ENCODE measurements at regions not wholly inside any gene's neighbourhood (a gene's known extent, or its start where the extent isn't known, plus 50 kb on each side); places are given as distances from the start of the nearest gene placed in this dataset.

DNA sequence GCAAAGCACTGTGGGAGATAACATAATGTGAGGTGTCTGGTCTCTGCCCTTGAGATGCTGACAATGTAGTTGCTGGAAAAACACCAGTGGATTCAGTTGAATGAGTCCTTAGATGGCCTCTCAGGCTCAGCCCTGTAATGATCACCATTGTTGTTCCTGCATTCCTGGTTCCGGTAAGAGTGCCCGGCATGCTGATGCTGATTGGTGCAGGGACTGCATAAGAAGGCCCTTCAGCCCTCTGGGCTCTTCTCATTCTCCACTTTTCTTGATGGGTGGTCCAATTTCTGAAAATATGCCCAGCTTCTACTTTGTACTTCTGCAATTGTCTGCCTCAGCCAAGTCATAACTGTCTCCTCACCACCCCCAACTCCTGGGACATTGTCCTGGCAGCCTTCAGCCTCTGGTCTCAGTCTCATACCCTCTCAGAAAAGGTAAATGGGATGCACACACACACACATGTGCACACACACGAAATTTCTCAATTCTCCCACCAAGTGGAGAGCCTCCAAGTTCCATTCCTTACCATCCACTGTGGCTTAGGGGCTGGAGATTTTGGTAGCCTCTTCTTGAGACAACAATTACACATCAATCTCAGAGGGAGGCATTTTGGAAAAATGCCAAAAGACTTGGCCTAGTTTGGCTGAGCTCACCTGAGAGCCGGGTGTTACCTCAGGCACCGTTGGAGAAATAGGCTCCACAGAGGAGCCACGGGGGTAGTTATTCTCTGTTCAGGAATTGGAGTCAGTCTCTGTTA, 314.9 kb downstream of the RPS24 start:
- DNase-seq = no peak

DNA sequence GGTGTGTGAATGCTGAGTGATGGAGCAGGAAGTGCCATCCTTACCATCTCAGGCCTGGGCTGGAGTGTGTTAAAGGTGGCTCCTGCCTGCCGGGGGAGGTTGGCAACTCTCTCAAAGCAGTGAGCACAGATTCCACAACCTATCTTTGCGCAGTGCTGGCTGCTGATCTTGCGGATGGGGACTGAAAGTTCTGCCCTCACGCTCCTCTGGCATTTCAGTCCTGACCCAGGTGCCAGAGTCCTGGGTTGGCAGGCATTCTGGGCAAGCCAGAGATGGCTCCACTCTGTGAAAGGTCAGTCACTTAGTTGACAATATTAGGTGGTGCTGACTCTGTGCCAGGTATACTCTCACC, 315.5 kb downstream of the RPS24 start:
- DNase-seq = no peak

GRCh38 chr10:78349911-78350663, 316.4 kb downstream of the RPS24 start:
- DNase-seq = no peak

DNA sequence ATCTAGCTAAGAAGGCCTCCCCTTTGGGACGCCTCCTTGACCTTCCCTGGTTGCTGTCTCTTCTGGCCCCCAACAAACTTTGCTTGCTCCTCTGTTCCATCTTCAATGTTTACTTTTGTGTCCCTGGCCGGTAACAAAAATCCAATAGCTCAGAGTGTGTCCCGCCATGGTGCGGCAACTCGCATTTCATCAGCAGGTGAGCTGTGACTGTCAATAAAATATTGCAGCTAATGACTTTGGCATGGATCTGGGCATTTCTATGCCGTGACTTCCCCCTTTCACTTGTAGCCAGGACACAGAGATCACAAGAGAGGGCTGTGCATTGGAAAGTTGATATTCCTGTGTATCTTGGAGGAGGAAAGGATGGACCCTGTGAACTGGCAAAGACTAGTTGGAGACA, 317.6 kb downstream of the RPS24 start:
- DNase-seq = no peak

GRCh38 chr10:78351809-78352208, 318.1 kb downstream of the RPS24 start:
- no peak for DNase-seq

DNA sequence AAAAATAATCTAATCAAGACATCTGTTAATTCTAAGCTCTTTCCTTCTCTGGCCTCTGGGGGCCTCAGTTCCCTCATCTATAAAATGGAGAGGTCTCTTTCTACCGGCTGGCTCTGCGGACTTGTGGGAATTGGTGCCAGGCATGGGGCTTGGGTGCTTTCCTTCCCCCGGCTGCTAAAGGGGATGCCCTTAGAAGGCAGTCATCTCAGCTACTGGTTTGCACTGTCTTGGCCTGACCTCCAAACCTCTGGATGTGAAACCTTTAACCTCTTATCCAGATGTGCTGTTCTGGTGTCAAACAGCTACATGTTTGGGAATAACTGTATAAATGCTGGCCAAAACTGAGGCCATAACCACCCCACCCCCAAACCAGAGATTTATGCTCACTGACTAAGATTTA, 320.0 kb downstream of the RPS24 start:
- no peak for DNase-seq

DNA sequence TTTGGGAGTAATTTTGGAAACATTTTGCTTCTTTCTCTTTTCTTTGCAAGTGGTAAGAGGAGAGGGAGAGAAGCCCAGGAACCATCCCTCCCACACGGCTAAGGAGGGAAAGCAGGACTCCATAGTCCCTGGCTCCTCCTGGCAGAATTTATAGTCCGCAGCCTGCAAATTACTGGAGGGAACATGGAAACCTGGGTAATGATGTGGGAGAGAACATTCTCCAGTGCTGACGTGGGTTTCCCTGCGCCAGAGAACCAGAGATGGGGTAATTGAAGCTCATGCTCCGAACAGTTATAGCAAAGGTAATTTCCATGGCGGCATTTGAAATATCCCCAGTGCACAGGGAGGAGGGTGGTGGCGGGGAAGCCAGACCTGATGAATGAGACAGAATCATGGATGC, 320.4 kb downstream of the RPS24 start:
- no peak for DNase-seq

GRCh38 chr10:78356291-78356900, 322.7 kb downstream of the RPS24 start:
- no peak for DNase-seq

GRCh38 chr10:78357141-78358063, 323.7 kb downstream of the RPS24 start:
- no peak for DNase-seq

GRCh38 chr10:78358351-78358750, 324.7 kb downstream of the RPS24 start:
- no peak for DNase-seq

DNA sequence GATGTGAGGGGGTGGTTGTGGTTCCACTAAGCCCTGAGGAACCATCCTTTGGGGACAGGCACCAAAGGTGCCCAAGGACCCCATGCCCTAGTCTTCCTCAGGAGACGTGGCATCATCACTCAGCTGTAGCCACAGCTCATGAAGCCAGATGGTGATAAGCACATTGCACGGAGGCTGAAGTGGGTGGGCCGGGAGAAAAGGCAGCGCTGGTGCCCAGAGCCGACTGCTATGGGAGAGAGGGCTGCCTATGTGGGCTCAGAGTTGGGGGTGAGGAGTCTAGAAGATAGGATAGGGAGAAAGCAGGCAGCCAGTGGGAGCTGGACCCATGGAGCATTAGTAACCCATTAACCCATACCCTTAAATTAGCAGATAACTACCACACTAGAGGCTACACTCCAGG, 325.3 kb downstream of the RPS24 start:
- no peak for DNase-seq

DNA sequence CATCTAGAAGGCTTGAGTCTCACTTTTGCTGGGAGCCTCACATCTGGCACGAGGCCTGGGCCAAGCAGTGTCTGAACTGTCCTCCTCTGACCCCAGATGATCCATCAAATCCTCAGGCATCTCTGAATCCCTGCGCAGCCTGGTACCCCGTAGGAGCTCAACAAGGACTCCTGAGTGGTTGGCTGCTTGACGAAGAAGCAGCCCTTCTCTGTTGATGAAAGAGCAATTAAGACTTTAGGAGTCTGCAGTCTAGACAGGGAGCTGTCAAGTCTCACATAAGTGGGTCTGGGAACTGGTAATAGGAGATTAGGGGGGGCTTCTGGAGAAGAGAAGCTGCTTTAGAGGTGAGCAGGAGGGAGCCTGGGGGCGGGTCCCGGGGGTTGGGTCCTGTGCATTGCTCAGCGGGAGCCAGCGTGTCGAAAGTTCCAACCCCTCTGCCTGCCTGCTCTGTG, 326.0 kb downstream of the RPS24 start:
- no peak for DNase-seq

DNA sequence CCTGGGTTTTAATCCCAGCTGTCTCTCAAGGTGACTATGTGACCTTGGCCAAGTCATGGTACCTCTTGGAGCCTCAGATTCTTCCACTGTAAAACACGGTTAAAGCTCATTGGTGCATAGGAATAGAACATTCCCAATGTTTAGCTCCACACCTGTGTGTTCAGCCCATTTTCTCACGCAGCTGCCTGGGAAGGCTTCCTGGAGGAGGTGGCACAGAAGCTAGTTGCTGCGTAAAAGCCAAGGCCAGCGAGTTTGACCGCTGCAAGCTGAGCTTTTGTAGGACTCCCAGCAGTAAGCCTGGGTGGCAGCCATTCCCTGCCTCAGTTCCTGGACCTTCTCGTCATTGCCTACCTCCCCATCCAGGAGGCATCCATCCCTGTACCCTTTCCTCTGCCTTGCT, 326.6 kb downstream of the RPS24 start:
- DNase-seq = no peak

DNA sequence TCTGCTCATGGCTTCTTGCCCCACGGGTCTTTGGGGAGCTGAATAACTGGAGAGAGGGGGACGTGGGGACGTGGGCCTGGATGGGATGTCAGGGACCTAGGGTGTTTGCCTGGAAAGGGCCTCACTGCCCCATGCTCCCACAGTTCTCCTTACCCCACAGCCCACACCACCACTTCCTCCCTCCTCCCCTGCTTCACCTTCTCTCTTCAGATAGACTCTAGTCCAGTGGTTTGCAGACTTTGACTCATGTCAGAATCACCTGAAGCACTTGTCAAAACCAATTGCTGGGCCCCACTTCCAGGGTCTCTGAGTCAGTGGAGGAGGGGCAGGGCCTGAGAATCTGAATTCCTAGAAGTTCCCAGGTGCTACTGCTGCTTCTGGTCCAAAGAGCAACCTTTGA, 327.4 kb downstream of the RPS24 start:
- no peak for DNase-seq

GRCh38 chr10:78362406-78363022, 328.9 kb downstream of the RPS24 start:
- DNase-seq = no peak

DNA sequence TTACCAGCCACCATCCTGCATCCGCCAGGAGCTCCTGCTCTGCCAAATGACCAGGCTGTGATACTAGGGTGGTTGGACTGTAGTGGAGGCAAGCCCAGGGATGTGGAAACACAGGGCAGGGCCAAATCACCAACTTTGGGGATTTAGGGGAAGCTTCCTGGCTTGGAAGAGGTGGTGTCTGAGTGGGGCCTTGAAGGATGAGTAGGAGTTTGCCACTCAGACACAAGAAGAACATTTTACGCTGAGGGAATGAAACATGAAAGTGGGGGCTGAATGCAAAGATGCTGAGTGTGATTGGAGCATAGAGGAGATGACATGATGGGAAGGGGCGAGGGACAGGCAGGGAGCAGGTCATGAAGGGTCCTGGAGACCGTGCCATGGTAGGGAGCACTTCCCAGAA, 329.5 kb downstream of the RPS24 start:
- no peak for DNase-seq

- DNase-seq = no peak
These were observed 332.0 kb downstream of the RPS24 start for GRCh38 chr10:78365694-78366093.

DNA sequence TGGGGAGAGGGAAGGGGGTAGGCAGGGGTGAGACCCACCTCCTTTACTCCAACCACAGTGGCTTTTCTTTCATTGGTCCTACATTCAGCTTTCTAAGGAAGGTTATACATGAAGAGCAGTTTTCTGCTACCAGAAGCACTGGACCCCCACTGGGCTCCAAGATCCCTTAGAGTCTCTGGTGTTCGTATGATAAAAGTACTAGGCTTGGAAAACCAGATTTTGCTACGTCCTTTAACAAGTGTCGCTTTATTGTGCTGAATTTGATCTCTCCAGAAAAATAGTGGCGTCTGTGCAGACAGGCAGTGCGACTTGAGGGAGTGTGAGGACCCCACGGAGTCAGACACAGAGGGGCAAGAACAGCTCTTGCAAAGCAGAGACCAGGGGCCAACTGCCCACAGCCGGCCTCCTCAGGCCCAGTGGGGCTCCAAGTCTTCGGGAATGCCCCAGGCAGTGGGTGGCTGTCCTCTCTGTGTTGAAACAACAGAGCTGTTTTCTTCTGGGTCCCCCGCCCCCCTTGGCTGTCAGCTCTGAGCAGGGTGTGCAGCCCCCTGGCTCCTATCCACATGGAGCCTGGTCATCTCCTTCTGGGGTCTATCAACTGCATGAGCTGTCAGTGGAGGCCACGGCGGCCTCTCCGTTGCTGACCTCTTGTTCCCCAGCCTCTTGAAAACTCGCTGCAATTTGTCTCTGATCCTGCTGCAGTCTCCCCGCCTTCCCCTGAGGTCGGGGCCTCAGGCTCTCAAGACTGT, 333.2 kb downstream of the RPS24 start:
- no peak for DNase-seq

DNA sequence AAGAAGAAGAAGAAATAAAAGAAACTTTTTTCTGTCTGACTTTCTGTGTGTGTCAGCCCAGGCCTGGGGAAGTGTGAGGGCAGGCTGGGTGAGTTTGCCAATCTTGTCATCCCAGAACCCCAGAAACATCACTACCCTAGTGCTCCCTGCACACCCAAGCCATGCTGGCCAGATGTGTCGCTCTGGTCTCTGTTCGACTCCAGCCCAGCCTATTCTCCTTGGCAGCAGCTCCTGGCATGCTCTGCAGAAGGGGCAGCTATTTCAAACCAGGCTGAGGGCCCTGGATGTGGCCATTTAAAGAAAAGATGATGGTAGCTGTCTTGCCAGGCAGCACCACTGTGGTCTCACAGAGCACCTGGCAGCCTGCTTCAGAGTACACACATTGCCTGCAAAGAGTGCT, 334.1 kb downstream of the RPS24 start:
- DNase-seq = no peak

GRCh38 chr10:78371136-78371535, 337.5 kb downstream of the RPS24 start:
- no peak for DNase-seq

DNA sequence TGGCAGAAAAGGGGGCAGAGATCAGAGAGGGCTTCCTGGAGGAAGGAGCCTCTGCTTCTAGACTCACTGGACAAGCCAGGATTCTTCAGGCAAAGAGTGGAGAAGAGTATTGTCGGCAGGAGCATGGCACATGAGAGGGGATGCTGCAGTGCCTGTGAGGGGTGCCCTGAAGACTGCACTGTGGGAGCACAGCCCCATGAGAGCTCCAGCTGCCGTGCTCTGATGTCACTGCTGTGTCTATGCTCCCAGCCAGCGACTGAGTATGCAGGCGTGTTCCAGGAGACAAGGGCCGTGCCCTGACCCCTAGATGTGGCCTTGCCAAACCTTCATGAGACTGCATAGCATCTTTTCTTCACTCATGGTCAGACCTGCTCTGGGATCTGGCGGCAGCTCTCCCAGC, 339.1 kb downstream of the RPS24 start:
- no peak for DNase-seq

Measured in amniotic stem cell (primary cell).